ENCODE measurements at regions not wholly inside any gene's neighbourhood (a gene's known extent, or its start where the extent isn't known, plus 50 kb on each side); places are given as distances from the start of the nearest gene placed in this dataset.

- H3K4me1 ChIP-seq, result no peaks in the 10 kb centered on the region
- 2 to 3% methylated on average over 2 to 3 of the region's 3 CpGs for WGBS, 2 donors
These were observed 91.6 kb downstream of the TMX3 start for GRCh38 chr18:68623342-68623741.

GRCh38 chr18:68611311-68611710, 103.6 kb downstream of the TMX3 start:
- Histone ChIP-seq H3K9me3 (no peaks in the 10 kb centered on the region), H3K27ac (no peak overlapping the region), H3K4me3 (no peak overlapping the region), H3K36me3 (no peaks in the 10 kb centered on the region), H3K27me3 (no peaks in the 10 kb centered on the region), H3K4me1 (no peaks in the 10 kb centered on the region)
- no peak for DNase-seq (ENCODE audit: low spot score in 2 of 2)
- no peak for TF ChIP-seq POLR2A (IDR thresholded peaks at IDR 0.05)
- TF ChIP-seq CTCF (IDR thresholded peaks at IDR 0.05), result no peak
- TF ChIP-seq EP300 (IDR thresholded peaks at IDR 0.05), result no peak
- 79 to 80% methylated on average over 4 of the region's 4 CpGs for WGBS, 2 donors

More at GRCh38 chr18:68623342-68623741, 91.6 kb downstream of the TMX3 start:
- Histone ChIP-seq H3K36me3 (no peaks in the 10 kb centered on the region), H3K4me3 (no peak overlapping the region), H3K9me3 (no peaks in the 10 kb centered on the region), H3K27me3 (no peaks in the 10 kb centered on the region), H3K27ac (no peak overlapping the region)
- peak in 1 of 2 donors; percentile 46 for DNase-seq (ENCODE audit: low spot score in 2 of 2)
- TF ChIP-seq POLR2A (IDR thresholded peaks at IDR 0.05), result no peak
- TF ChIP-seq CTCF (IDR thresholded peaks at IDR 0.05), result peak; percentile 33 to 58 (median 41)
- TF ChIP-seq EP300 (IDR thresholded peaks at IDR 0.05), result no peak

- no peaks in the 10 kb centered on the region for H3K4me1 ChIP-seq
- WGBS, 2 donors, result 87 to 90% methylated on average over 6 of the region's 6 CpGs
- H3K27ac ChIP-seq, result no peak overlapping the region
- no peaks in the 10 kb centered on the region for H3K9me3 ChIP-seq
- H3K27me3 ChIP-seq, result no peaks in the 10 kb centered on the region
- H3K36me3 ChIP-seq, result no peaks in the 10 kb centered on the region
- H3K4me3 ChIP-seq, result no peak overlapping the region
- no peak for DNase-seq (ENCODE audit: low spot score in 2 of 2)
- no peak for TF ChIP-seq EP300 (IDR thresholded peaks at IDR 0.05)
- TF ChIP-seq CTCF (IDR thresholded peaks at IDR 0.05), result no peak
- no peak for TF ChIP-seq POLR2A (IDR thresholded peaks at IDR 0.05)
These were observed 105.9 kb downstream of the TMX3 start for GRCh38 chr18:68608851-68609490.

GRCh38 chr18:68607852-68608251, 107.1 kb downstream of the TMX3 start:
- Histone ChIP-seq H3K9me3 (no peaks in the 10 kb centered on the region), H3K4me3 (no peak overlapping the region), H3K4me1 (no peaks in the 10 kb centered on the region), H3K27me3 (no peaks in the 10 kb centered on the region), H3K36me3 (no peaks in the 10 kb centered on the region), H3K27ac (no peak overlapping the region)
- 94 to 98% methylated on average over 2 of the region's 2 CpGs for WGBS, 2 donors
- TF ChIP-seq EP300 (IDR thresholded peaks at IDR 0.05) (no peak), POLR2A (IDR thresholded peaks at IDR 0.05) (no peak), CTCF (IDR thresholded peaks at IDR 0.05) (no peak)
- no peak for DNase-seq (ENCODE audit: low spot score in 2 of 2)

GRCh38 chr18:68604256-68604655, 110.7 kb downstream of the TMX3 start:
- Histone ChIP-seq H3K4me1 (no peaks in the 10 kb centered on the region), H3K4me3 (no peak overlapping the region), H3K36me3 (no peaks in the 10 kb centered on the region), H3K27ac (no peak overlapping the region), H3K27me3 (no peaks in the 10 kb centered on the region), H3K9me3 (no peaks in the 10 kb centered on the region)
- DNase-seq (ENCODE audit: low spot score in 2 of 2), result no peak
- WGBS, 2 donors, result 25 to 42% methylated on average over 1 of the region's 1 CpG
- no peak for TF ChIP-seq EP300 (IDR thresholded peaks at IDR 0.05)

- H3K36me3 ChIP-seq, result no peaks in the 10 kb centered on the region
- H3K4me3 ChIP-seq, result no peak overlapping the region
- no peaks in the 10 kb centered on the region for H3K4me1 ChIP-seq
- H3K27ac ChIP-seq, result no peak overlapping the region
- no peak for DNase-seq (ENCODE audit: low spot score in 2 of 2)
- no peaks in the 10 kb centered on the region for H3K9me3 ChIP-seq
- H3K27me3 ChIP-seq, result no peaks in the 10 kb centered on the region
- no peak for TF ChIP-seq POLR2A (IDR thresholded peaks at IDR 0.05)
- TF ChIP-seq CTCF (IDR thresholded peaks at IDR 0.05), result no peak
- TF ChIP-seq EP300 (IDR thresholded peaks at IDR 0.05), result no peak
- WGBS, 2 donors, result 70 to 76% methylated on average over 2 of the region's 2 CpGs
These were observed 118.9 kb downstream of the TMX3 start for GRCh38 chr18:68596016-68596415.
